Uterus (tissue), 2 donors: ENCODE measurements at regions not wholly inside any gene's neighbourhood (a gene's known extent, or its start where the extent isn't known, plus 50 kb on each side); places are given as distances from the start of the nearest gene placed in this dataset.

ENCODE experiments used
- CTCF ChIP-seq, 4 experiments: fragments of 200-600 bp in 2 of 4; fragments of 450-650 bp in 2 of 4; sonication (generic) in 2 of 4; IDR thresholded peaks; one replicate each; pipeline ENCODE4 v1.5.1; 2016 to 2019; ENCODE audit warnings: antibody characterized with exemption in 4 of 4, mild to moderate bottlenecking in 2 of 4, moderate library complexity in 1 of 4
- POLR2A ChIP-seq, 2 donors: fragments of 450-650 bp; IDR thresholded peaks; one replicate each; pipeline ENCODE4 v1.6.1; 2016; ENCODE audit warnings: antibody characterized with exemption in 2 of 2, mild to moderate bottlenecking in 1 of 2, moderate library complexity in 1 of 2

- TF ChIP-seq CTCF (IDR thresholded peaks at IDR 0.05) (no peak), POLR2A (IDR thresholded peaks at IDR 0.05) (no peak)
These were observed 107.1 kb downstream of the LBH start for GRCh38 chr2:30338475-30338874.
